Activated naive CD4-positive, alpha-beta T cell treated with anti-CD3 and anti-CD28 coated beads, Interleukin-2, amount 10 ng/mL, durations not matched to agents 7 days and 5 days (primary cell): ENCODE measurements at regions not wholly inside any gene's neighbourhood (a gene's known extent, or its start where the extent isn't known, plus 50 kb on each side); places are given as distances from the start of the nearest gene placed in this dataset.

Experiments used
- CTCF ChIA-PET: fragments of 350-600 bp; sonication (Branson Sonifier 250); formaldehyde crosslinking; loops from one replicate; lab custom pipeline; 2021; ENCODE audit warnings: antibody characterized with exemption; lab: Charles Lee
- DNase-seq: peaks from one replicate; pipeline ENCODE4 v3.0.0-alpha.2; 2020
- H3K27ac Mint-ChIP-seq: one replicate; pipeline ENCODE4 v1.8.0; 2021; ENCODE audit warnings: mild to moderate bottlenecking, moderate library complexity, mixed read lengths
- H3K27me3 Mint-ChIP-seq: one replicate; pipeline ENCODE4 v1.8.0; 2021; ENCODE audit warnings: mild to moderate bottlenecking, mixed read lengths
- H3K36me3 Mint-ChIP-seq: one replicate; pipeline ENCODE4 v1.8.0; 2021; ENCODE audit warnings: mixed read lengths
- H3K4me1 Mint-ChIP-seq: one replicate; pipeline ENCODE4 v1.8.0; 2021; ENCODE audit warnings: mixed read lengths
- H3K4me3 Mint-ChIP-seq: one replicate; pipeline ENCODE4 v1.8.0; 2021; ENCODE audit warnings: mild to moderate bottlenecking, moderate library complexity, mixed read lengths
- H3K9me3 Mint-ChIP-seq: one replicate; pipeline ENCODE4 v1.8.0; 2021; ENCODE audit warnings: mixed read lengths

DNA sequence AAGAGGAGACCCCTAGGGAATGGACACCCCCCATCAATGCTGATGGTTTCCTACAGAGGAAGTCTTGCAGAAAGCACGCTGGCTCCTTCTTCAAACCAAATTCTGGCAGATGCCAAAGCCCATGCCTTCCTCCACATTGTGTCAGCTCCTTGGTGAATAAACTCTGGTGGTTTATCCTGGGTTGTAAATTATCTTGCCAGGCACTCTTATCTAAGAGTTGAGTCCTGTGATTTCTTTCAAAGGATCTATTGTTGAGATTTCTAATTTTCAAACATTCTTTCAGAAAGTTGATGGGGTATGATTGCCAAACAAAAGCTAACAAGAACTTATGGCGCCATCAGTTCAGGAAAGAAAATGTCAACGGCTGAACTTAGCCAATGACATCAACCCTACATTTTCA is 160.4 kb downstream of the NSG2 start:
- CTCF ChIA-PET = no interaction called here
- peaks cover 2% of the 10 kb centered on the region for H3K9me3 Mint-ChIP-seq
- H3K27ac Mint-ChIP-seq = no peak overlapping the region
- no peak overlapping the region for H3K4me3 Mint-ChIP-seq
- DNase-seq = no peak
- H3K4me1 Mint-ChIP-seq = no peaks in the 10 kb centered on the region
- H3K36me3 Mint-ChIP-seq = no peaks in the 10 kb centered on the region
- H3K27me3 Mint-ChIP-seq = peaks cover 3% of the 10 kb centered on the region

DNA sequence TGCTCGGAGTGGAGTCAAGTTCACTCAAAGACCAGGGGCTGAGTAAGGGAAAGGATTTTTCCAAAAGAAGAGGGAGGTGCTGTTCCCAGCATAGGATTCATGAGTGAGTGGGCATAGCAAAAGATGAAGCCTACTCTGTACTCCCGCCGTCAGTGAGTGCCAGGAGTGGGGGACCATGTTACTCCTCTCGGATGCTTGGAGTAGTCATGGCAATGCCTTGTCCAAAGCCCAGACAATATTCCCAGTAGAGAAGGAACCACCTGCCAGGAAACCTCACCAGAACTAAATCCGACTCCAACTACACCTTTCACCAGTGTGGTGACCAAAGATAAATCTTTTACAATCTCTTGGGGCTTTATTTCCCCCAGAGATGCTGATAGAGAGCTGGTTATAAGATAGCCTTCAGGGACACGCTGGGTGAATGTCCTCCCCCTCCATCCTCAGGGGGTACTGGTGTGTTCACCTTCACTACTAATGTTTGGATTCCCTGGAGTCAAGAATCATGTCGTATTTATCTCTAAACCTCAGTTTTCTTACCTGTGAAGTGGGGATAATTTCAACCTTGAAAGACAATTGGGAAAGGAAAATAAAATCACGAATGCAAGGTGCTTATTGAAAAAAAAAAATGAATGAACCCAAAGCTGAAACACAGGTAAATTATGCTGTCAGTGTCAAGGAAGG is 165.2 kb downstream of the NSG2 start:
- Mint-ChIP-seq H3K4me1 (no peaks in the 10 kb centered on the region), H3K9me3 (no peaks in the 10 kb centered on the region), H3K36me3 (no peaks in the 10 kb centered on the region), H3K4me3 (no peak overlapping the region), H3K27me3 (peaks cover 3% of the 10 kb centered on the region), H3K27ac (no peak overlapping the region)
- no peak for DNase-seq
- CTCF ChIA-PET = interaction anchor here (0.6 kb wide), 1 partner anchor 106 kb away, joined by 3 read pairs; no protein-coding TSS in a partner anchor

DNA sequence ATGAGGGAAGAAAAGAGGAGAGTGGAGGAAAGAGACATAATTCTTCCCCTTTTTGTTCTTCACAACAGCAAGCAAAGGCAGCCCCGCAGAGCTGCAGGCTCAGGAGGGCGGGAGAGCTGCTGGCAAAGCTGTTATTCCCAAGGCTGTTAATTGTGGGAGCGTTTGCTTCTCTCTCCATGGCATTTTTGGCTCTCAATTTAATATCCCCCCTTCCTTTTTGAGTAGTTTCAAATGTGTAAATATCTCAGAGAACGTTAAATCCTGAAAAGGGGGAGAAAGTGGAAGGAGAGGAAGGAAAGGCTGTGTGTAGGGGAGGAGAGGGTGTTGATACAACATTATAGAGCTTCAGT is 165.7 kb downstream of the NSG2 start:
- CTCF ChIA-PET = no interaction called here
- Mint-ChIP-seq H3K4me1 (no peaks in the 10 kb centered on the region), H3K9me3 (no peaks in the 10 kb centered on the region), H3K4me3 (no peak overlapping the region), H3K27ac (no peak overlapping the region), H3K27me3 (peaks cover 3% of the 10 kb centered on the region), H3K36me3 (no peaks in the 10 kb centered on the region)
- DNase-seq = no peak

DNA sequence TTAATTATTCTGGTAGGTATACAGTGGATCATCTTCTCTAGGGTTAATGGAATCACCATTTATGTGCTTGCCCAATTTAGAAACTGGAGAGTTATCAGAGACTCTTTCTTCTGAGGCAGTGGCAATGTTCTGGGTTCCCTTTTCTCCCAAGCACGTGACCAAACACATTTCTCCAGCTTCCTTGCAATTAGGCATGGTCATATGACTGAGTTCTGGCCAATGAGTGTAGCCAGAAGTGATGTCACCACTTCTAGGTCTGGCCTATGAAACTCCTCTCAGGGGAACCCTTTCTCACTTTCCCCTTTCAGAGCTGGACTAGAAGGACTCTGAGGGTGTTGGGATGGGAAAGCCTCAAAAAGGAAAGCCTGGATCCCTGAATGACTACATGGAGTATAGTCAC is 172.0 kb downstream of the NSG2 start:
- H3K27ac Mint-ChIP-seq = no peak overlapping the region
- CTCF ChIA-PET = no interaction called here
- no peaks in the 10 kb centered on the region for H3K4me1 Mint-ChIP-seq
- DNase-seq = no peak
- H3K9me3 Mint-ChIP-seq = no peaks in the 10 kb centered on the region
- no peaks in the 10 kb centered on the region for H3K36me3 Mint-ChIP-seq
- no peak overlapping the region for H3K4me3 Mint-ChIP-seq
- no peaks in the 10 kb centered on the region for H3K27me3 Mint-ChIP-seq

DNA sequence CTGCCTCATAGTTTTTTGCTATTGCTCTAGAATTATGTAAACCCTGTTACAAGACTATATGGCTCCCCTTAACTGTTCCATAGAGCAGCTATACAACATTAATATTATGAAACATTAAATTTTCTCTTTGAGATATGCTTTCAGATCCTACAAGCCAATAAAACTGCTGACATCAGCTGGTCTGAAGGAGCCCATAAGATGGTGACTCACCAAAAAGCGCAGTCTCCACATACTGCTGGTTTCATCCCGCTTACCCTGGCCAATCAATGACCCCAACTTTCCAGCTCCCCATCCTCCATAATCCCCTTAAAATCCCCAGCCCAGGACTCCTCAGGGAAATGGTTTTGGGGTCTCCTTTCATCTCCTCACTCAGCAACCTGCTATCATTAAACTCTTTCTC is 172.7 kb downstream of the NSG2 start:
- Mint-ChIP-seq H3K36me3 (no peaks in the 10 kb centered on the region), H3K27ac (no peak overlapping the region), H3K4me1 (no peaks in the 10 kb centered on the region), H3K27me3 (no peaks in the 10 kb centered on the region), H3K9me3 (no peaks in the 10 kb centered on the region), H3K4me3 (no peak overlapping the region)
- CTCF ChIA-PET = no interaction called here
- no peak for DNase-seq

DNA sequence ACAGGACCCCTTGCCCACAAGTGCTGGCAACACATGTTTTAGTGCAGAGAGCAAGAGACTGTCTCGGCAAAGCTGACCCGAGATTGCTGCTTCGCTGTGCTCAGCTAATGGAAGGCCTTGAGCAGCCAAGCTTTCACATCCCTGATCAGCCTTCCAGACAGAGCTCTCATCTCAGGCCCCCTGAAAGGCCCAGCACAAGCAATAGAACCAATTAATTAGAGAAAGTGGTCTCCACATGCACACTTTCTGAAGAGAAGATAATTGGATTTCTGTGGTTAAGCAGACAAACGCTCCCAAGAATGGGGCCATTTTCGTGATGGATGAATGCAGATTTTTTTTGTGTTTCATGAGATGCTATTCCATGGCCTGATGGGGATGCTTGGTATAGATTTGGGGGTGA is 174.9 kb downstream of the NSG2 start:
- no peak overlapping the region for H3K4me3 Mint-ChIP-seq
- no peaks in the 10 kb centered on the region for H3K9me3 Mint-ChIP-seq
- H3K4me1 Mint-ChIP-seq = no peaks in the 10 kb centered on the region
- peaks cover 2% of the 10 kb centered on the region for H3K27me3 Mint-ChIP-seq
- H3K36me3 Mint-ChIP-seq = no peaks in the 10 kb centered on the region
- CTCF ChIA-PET = no interaction called here
- H3K27ac Mint-ChIP-seq = no peak overlapping the region
- DNase-seq = no peak

DNA sequence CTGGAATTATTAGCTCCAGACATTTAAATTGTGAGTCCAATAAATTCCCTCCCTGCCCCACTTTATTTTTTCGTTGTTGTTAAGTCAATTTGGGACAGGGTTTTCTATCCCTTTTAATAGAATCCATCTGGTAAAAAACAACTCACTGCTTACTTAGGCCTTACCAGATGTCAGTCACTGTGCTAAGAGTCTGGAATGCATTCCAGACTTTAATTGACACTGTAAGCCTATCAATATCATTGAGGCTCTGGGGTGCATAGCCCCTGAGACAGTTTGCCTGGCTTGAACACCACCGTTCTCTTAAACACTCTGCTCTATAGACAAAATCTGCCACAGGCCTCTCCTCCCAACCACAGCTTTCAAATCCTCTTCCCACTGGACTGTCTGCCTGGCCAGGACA is 175.9 kb downstream of the NSG2 start:
- Mint-ChIP-seq H3K27ac (no peak overlapping the region), H3K4me3 (no peak overlapping the region), H3K27me3 (peaks cover 4% of the 10 kb centered on the region), H3K4me1 (no peaks in the 10 kb centered on the region), H3K36me3 (no peaks in the 10 kb centered on the region), H3K9me3 (no peaks in the 10 kb centered on the region)
- CTCF ChIA-PET = no interaction called here
- DNase-seq = no peak

DNA sequence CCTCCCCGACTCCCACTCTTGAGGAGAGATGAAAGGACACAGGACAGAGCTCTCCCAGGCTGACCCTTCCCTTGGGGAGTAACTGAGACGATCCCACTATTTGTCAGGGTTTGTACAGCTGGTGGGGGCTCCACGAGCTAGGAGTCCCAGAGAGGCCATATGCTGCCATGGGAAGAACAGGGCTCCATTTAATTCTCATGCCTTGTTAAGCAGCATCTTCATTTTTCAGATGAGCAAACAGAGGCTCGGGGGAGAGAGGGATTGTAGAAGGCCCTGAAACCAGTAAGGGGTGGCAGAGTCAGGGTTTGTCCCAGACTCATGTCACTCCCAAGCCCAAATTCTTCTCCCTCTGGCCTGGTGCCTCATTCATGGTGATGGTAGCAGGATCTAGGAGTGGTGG is 176.4 kb downstream of the NSG2 start:
- no peaks in the 10 kb centered on the region for H3K36me3 Mint-ChIP-seq
- no peak for DNase-seq
- CTCF ChIA-PET = no interaction called here
- H3K27me3 Mint-ChIP-seq = peaks cover 4% of the 10 kb centered on the region
- H3K4me3 Mint-ChIP-seq = no peak overlapping the region
- no peaks in the 10 kb centered on the region for H3K4me1 Mint-ChIP-seq
- no peaks in the 10 kb centered on the region for H3K9me3 Mint-ChIP-seq
- no peak overlapping the region for H3K27ac Mint-ChIP-seq

DNA sequence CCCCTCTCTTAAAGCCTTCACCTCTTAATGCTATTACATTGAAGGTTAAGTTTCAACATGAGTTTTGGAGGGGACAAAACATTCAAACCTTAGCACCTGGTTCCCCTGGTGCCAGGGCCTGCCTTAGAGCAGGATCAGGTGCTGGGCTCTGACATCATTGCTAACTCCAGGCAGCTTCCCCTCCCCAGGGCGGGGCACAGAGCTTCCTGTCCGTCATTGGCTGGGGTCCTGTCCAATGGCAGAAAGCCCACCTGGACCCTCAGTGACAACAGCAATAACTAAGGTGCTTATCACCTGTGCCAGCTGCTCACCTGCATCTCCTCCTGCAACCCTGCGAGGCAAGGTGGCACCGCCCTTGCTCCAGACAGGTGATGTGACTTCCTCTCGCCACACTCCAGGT is 177.4 kb downstream of the NSG2 start:
- Mint-ChIP-seq H3K4me1 (no peaks in the 10 kb centered on the region), H3K36me3 (no peaks in the 10 kb centered on the region), H3K4me3 (no peak overlapping the region), H3K27me3 (peaks cover 4% of the 10 kb centered on the region), H3K27ac (no peak overlapping the region), H3K9me3 (no peaks in the 10 kb centered on the region)
- no peak for DNase-seq
- CTCF ChIA-PET = no interaction called here

DNA sequence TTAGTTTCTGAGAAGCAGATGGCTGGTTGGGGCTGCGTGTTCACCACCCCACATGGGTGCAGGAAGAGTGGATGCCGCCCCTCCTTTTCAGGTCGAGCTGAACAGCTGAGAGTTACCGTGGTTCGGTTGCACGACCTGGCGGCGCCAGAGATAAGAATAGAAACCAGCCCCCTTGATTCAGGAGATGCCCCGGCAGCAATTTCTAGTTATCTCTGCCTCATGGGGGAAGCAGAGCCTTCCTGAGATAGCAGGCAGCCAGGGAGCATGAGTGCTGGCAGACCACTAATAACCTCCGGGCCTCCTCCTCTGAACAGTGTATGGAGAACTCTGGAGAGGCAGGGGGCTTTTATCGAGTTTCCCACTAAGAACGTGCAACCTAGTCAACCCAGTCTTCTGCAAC is 177.8 kb downstream of the NSG2 start:
- no peaks in the 10 kb centered on the region for H3K4me1 Mint-ChIP-seq
- H3K9me3 Mint-ChIP-seq = no peaks in the 10 kb centered on the region
- no peaks in the 10 kb centered on the region for H3K36me3 Mint-ChIP-seq
- no peak for DNase-seq
- CTCF ChIA-PET = no interaction called here
- H3K4me3 Mint-ChIP-seq = no peak overlapping the region
- no peak overlapping the region for H3K27ac Mint-ChIP-seq
- peaks cover 4% of the 10 kb centered on the region for H3K27me3 Mint-ChIP-seq

DNA sequence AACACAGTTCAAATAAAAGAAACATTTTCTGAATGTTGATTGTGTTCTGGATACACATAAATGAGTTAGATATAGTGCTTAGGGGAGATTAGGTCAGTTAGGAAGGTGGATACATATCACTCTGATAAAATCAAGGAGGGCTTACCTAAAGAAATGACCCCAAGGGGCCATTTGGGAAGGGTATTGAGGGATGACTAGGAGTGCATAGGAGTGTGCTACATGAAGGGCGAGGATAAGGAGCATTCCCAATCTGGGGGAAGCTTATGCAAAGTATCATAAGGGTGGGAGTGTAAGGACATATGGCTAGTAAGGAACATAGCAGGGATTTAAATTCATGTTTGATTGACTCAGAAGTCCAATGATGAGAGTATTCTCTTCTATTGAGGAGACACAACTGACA is 183.6 kb downstream of the NSG2 start:
- H3K4me3 Mint-ChIP-seq = no peak overlapping the region
- no peaks in the 10 kb centered on the region for H3K9me3 Mint-ChIP-seq
- CTCF ChIA-PET = no interaction called here
- DNase-seq = no peak
- H3K27me3 Mint-ChIP-seq = peaks cover 4% of the 10 kb centered on the region
- H3K27ac Mint-ChIP-seq = no peak overlapping the region
- no peaks in the 10 kb centered on the region for H3K36me3 Mint-ChIP-seq
- no peaks in the 10 kb centered on the region for H3K4me1 Mint-ChIP-seq

DNA sequence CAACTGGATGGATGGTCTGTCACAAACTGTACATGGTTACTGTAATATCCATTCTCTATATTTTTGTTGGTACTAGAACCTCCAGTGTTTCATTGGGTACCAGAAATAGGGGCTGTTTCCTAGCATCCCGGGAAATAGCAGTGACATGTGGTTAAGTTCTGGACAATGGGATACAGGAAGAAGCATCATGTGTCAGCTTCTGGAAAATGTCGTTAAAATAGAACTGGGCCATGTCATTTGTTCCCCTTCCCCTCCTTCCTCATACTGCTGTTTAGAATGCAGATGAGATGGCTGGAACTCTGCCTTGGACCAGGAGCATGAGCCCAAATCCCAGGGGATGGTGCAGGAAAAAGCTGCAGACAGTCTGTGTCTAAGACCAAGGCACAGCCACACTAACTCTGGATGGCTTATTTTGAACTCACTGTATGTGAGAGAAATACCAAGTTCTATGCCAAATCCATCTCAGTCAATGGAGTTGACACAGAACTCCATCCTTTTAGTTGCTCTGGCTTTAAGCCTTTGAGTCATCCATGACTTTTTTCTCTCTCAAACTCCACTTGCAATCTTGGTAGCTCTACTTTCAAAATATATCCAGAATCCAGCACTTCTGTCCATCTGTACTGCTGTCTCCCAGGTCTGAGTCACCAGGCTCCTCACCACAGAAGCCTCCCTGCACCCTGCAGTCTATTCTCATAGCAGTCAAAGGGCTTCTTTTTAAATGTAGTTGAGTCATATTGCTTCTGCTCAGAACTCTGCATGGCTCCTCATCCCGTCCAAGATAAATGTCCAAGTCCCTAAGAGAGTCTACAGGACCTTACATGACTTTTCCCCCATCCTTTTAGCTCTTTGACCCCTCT is 184.2 kb downstream of the NSG2 start:
- CTCF ChIA-PET = no interaction called here
- peaks cover 4% of the 10 kb centered on the region for H3K27me3 Mint-ChIP-seq
- H3K36me3 Mint-ChIP-seq = no peaks in the 10 kb centered on the region
- DNase-seq = no peak
- no peak overlapping the region for H3K4me3 Mint-ChIP-seq
- H3K27ac Mint-ChIP-seq = no peak overlapping the region
- no peaks in the 10 kb centered on the region for H3K4me1 Mint-ChIP-seq
- H3K9me3 Mint-ChIP-seq = peaks cover 1% of the 10 kb centered on the region

DNA sequence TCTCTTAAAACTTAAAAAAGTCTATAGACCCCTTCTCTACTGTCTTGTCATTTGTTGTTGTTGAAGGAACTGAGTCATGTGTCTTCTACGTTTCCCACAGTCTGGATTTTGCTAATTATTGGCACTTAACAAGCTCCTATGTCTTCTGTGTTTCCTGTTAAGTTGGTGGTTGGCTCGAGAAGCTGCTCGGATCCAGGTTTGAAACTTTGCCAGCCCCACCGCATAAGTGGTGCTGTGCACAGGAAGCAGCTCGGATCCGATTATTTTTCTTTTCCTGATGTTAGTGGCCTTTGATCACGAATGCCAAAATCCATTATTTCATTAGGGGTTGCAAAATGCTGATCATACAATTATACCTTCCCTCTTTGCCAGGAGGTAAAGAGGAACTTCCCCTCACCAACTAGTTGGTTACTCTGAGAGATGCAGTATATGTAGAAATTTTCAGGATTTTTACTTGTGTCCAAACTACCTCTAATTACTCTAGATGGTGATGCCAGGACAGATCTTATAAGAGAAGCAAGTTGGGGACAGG is 186.5 kb downstream of the NSG2 start:
- Mint-ChIP-seq H3K27me3 (no peaks in the 10 kb centered on the region), H3K27ac (no peak overlapping the region), H3K4me1 (no peaks in the 10 kb centered on the region), H3K9me3 (peaks cover 3% of the 10 kb centered on the region), H3K4me3 (no peak overlapping the region), H3K36me3 (no peaks in the 10 kb centered on the region)
- CTCF ChIA-PET = no interaction called here
- no peak for DNase-seq

DNA sequence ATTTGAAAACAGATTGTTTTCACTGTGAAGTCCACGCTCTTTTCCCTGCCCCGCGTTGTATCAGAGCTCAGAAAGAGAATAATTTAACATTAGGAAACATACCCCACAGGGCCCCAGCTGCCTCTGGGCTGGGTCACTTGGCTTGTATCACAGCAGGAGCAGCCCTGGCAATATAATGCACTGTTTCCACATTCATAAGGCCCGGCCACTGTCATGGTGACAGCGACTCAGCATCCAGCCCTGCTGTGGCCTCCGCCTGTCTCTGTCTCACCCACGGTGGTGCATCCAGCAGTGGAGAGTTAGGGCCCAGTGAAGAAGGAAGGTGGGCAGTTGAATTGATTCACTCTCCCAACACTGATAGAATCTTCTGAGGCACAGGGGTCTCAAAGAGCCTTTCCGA is 188.9 kb downstream of the NSG2 start:
- Mint-ChIP-seq H3K9me3 (peaks cover 3% of the 10 kb centered on the region), H3K27ac (no peak overlapping the region), H3K4me1 (no peaks in the 10 kb centered on the region), H3K27me3 (no peaks in the 10 kb centered on the region), H3K4me3 (no peak overlapping the region), H3K36me3 (no peaks in the 10 kb centered on the region)
- CTCF ChIA-PET = no interaction called here
- no peak for DNase-seq
